ENCODE measurements at regions not wholly inside any gene's neighbourhood (a gene's known extent, or its start where the extent isn't known, plus 50 kb on each side); places are given as distances from the start of the nearest gene placed in this dataset.
"Not testable (repeated sequence)": the region's sequence is repeated elsewhere in the genome, so short reads cannot be mapped to it uniquely, and the experiment has no call there.

DNA sequence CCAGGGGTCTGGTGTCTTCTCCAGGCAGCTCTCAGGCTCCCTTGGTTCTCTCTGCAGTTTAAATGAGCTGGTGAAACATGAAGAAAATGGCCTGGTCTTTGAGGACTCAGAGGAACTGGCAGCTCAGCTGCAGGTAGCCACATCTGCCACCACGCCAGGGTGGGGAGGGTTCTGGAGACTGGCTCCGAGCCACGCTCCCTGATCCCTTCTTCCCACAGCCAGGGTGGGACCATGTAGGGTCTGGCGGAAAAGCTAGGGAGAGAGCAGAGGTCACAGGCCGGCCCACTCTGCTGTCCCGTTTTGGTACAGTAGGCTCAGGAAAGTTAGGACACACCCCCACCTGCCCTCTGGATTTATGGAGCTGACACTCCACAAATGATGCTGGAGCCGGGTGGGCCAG, 103.5 kb upstream of the CCZ1B start:
- not testable (repeated sequence) for H3K4me1 Mint-ChIP-seq (ENCODE audit: low read depth, unreplicated experiment); H3K9me3 ChIP-seq (ENCODE audit: insufficient read depth, low read depth, low read length); H3K9me3 Mint-ChIP-seq (ENCODE audit: unreplicated experiment); H3K4me2 ChIP-seq (ENCODE audit: low read length); H3K4me3 ChIP-seq (ENCODE audit: insufficient read depth, low read depth, low read length); H3K27me3 ChIP-seq (ENCODE audit: insufficient read depth, low read length); H3K79me2 ChIP-seq (ENCODE audit: insufficient read depth, low read length); H3K4me3 Mint-ChIP-seq (ENCODE audit: unreplicated experiment); DNase-seq (ENCODE audit: low read depth); FAIRE-seq; H3K27ac Mint-ChIP-seq (ENCODE audit: unreplicated experiment); H2AFZ ChIP-seq (ENCODE audit: low read depth, low read length); H4K20me1 ChIP-seq (ENCODE audit: insufficient read depth, low read length); H3K4me1 ChIP-seq (ENCODE audit: insufficient read depth, low read length); H3K9ac ChIP-seq (ENCODE audit: low read length); H3K27me3 Mint-ChIP-seq (ENCODE audit: low read depth, unreplicated experiment); H3K36me3 Mint-ChIP-seq (ENCODE audit: low read depth, unreplicated experiment); H3K27ac ChIP-seq (ENCODE audit: low read depth, low read length); H3K36me3 ChIP-seq (ENCODE audit: insufficient read depth, low read length)

GRCh38 chr7:6930081-6930635, 104.1 kb upstream of the CCZ1B start:
- not testable (repeated sequence) for H3K9me3 Mint-ChIP-seq (ENCODE audit: unreplicated experiment)
- peak overlapping the region; percentile 34 for H3K27ac Mint-ChIP-seq (ENCODE audit: unreplicated experiment)

GRCh38 chr7:6930787-6931186, 104.7 kb upstream of the CCZ1B start:
- not testable (repeated sequence) for H3K4me1 Mint-ChIP-seq (ENCODE audit: low read depth, unreplicated experiment); H3K79me2 ChIP-seq (ENCODE audit: insufficient read depth, low read length); H3K9me3 Mint-ChIP-seq (ENCODE audit: unreplicated experiment); H3K27me3 Mint-ChIP-seq (ENCODE audit: low read depth, unreplicated experiment); H3K36me3 ChIP-seq (ENCODE audit: insufficient read depth, low read length); H3K9ac ChIP-seq (ENCODE audit: low read length); H3K27me3 ChIP-seq (ENCODE audit: insufficient read depth, low read length); H2AFZ ChIP-seq (ENCODE audit: low read depth, low read length); H3K4me1 ChIP-seq (ENCODE audit: insufficient read depth, low read length); H3K27ac ChIP-seq (ENCODE audit: low read depth, low read length); H3K4me3 Mint-ChIP-seq (ENCODE audit: unreplicated experiment); FAIRE-seq; H4K20me1 ChIP-seq (ENCODE audit: insufficient read depth, low read length); H3K9me3 ChIP-seq (ENCODE audit: insufficient read depth, low read depth, low read length); H3K36me3 Mint-ChIP-seq (ENCODE audit: low read depth, unreplicated experiment); H3K4me3 ChIP-seq (ENCODE audit: insufficient read depth, low read depth, low read length); H3K27ac Mint-ChIP-seq (ENCODE audit: unreplicated experiment); DNase-seq (ENCODE audit: low read depth)
- H3K4me2 ChIP-seq (ENCODE audit: low read length) = peak overlapping the region; percentile 33
- TF ChIP-seq, protein P1, sequence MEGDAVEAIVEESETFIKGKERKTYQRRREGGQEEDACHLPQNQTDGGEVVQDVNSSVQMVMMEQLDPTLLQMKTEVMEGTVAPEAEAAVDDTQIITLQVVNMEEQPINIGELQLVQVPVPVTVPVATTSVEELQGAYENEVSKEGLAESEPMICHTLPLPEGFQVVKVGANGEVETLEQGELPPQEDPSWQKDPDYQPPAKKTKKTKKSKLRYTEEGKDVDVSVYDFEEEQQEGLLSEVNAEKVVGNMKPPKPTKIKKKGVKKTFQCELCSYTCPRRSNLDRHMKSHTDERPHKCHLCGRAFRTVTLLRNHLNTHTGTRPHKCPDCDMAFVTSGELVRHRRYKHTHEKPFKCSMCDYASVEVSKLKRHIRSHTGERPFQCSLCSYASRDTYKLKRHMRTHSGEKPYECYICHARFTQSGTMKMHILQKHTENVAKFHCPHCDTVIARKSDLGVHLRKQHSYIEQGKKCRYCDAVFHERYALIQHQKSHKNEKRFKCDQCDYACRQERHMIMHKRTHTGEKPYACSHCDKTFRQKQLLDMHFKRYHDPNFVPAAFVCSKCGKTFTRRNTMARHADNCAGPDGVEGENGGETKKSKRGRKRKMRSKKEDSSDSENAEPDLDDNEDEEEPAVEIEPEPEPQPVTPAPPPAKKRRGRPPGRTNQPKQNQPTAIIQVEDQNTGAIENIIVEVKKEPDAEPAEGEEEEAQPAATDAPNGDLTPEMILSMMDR (IDR thresholded peaks at IDR 0.05; ENCODE audit: insufficient read depth, low read depth, low read length) = peak; percentile 24

More at GRCh38 chr7:6930081-6930635, 104.1 kb upstream of the CCZ1B start:
- H4K20me1 ChIP-seq (ENCODE audit: insufficient read depth, low read length); H3K27me3 ChIP-seq (ENCODE audit: insufficient read depth, low read length); DNase-seq (ENCODE audit: low read depth); H3K79me2 ChIP-seq (ENCODE audit: insufficient read depth, low read length); H3K4me3 ChIP-seq (ENCODE audit: insufficient read depth, low read depth, low read length); H3K4me1 ChIP-seq (ENCODE audit: insufficient read depth, low read length); FAIRE-seq; H3K4me3 Mint-ChIP-seq (ENCODE audit: unreplicated experiment); H3K27me3 Mint-ChIP-seq (ENCODE audit: low read depth, unreplicated experiment); H3K9me3 ChIP-seq (ENCODE audit: insufficient read depth, low read depth, low read length); H3K36me3 ChIP-seq (ENCODE audit: insufficient read depth, low read length); H3K4me2 ChIP-seq (ENCODE audit: low read length); H3K27ac ChIP-seq (ENCODE audit: low read depth, low read length); H2AFZ ChIP-seq (ENCODE audit: low read depth, low read length); H3K36me3 Mint-ChIP-seq (ENCODE audit: low read depth, unreplicated experiment); H3K4me1 Mint-ChIP-seq (ENCODE audit: low read depth, unreplicated experiment); H3K9ac ChIP-seq (ENCODE audit: low read length): not testable (repeated sequence)

DNA sequence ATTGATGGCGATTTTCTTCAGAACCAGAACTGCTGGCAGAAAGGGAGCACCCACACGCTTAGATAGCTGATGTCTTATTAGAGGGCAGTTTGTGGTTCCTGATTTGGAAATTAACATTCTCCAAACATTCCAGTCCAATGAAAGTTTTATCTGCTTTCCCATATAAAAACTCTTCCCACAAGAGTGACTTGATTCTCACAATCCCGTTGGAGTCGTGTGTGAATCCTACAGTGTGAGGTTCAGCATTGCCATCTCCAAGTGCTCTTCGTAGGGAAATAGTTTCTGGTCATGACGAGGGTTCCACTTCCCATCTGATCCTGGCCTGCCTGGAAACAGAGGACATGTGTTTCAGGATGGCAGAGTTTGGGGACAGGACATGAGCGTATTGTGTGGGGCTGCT, 105.4 kb upstream of the CCZ1B start:
- H3K36me3 Mint-ChIP-seq (ENCODE audit: low read depth, unreplicated experiment); H3K27me3 ChIP-seq (ENCODE audit: insufficient read depth, low read length); H3K9me3 Mint-ChIP-seq (ENCODE audit: unreplicated experiment); H3K27me3 Mint-ChIP-seq (ENCODE audit: low read depth, unreplicated experiment); H3K27ac ChIP-seq (ENCODE audit: low read depth, low read length); H3K9me3 ChIP-seq (ENCODE audit: insufficient read depth, low read depth, low read length); H4K20me1 ChIP-seq (ENCODE audit: insufficient read depth, low read length); H3K79me2 ChIP-seq (ENCODE audit: insufficient read depth, low read length); H2AFZ ChIP-seq (ENCODE audit: low read depth, low read length); H3K4me2 ChIP-seq (ENCODE audit: low read length); H3K4me1 ChIP-seq (ENCODE audit: insufficient read depth, low read length); FAIRE-seq; H3K27ac Mint-ChIP-seq (ENCODE audit: unreplicated experiment); H3K36me3 ChIP-seq (ENCODE audit: insufficient read depth, low read length); H3K4me1 Mint-ChIP-seq (ENCODE audit: low read depth, unreplicated experiment); H3K4me3 ChIP-seq (ENCODE audit: insufficient read depth, low read depth, low read length); H3K9ac ChIP-seq (ENCODE audit: low read length); H3K4me3 Mint-ChIP-seq (ENCODE audit: unreplicated experiment): not testable (repeated sequence)
- DNase-seq (ENCODE audit: low read depth) = peak; percentile 5

DNA sequence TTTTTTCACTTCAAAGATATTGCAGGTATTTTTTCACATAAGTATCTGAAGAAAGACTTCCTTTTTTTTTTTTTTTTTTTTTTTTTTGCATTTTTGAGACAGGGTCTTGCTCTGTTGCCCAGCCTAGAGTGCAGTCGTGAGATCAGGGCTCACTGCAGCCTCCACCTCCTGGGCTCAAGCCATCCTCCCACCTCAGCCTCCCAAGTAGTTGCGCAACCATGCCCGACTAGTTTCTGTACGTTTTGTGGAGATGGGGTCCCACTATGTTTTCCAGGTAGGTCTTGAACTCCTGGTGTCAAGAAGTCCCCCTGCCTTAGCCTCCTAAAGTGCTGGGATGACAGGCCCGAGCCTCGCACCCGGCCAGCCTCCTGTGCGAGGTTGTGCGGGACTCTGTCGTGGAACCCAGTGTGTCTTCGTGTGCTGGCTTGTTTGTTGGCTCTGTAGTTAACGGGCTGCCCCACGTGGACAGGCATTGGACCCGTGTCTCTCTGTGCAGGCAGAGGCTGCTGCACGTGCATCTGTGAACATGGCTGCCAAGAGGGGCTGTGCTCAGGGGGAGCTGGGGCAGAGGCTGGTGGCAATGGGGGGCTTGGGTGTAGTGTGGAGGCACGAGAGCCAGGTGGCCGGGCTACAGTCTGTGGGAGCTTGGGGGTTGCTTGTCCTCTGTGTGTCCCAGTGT, 108.0 kb upstream of the CCZ1B start:
- not testable (repeated sequence) for H3K4me1 Mint-ChIP-seq (ENCODE audit: low read depth, unreplicated experiment); DNase-seq (ENCODE audit: low read depth); H3K27ac Mint-ChIP-seq (ENCODE audit: unreplicated experiment); H3K4me2 ChIP-seq (ENCODE audit: low read length); H4K20me1 ChIP-seq (ENCODE audit: insufficient read depth, low read length); H3K27ac ChIP-seq (ENCODE audit: low read depth, low read length); H3K79me2 ChIP-seq (ENCODE audit: insufficient read depth, low read length); H3K27me3 ChIP-seq (ENCODE audit: insufficient read depth, low read length); H3K9me3 ChIP-seq (ENCODE audit: insufficient read depth, low read depth, low read length); H3K4me1 ChIP-seq (ENCODE audit: insufficient read depth, low read length); H3K9me3 Mint-ChIP-seq (ENCODE audit: unreplicated experiment); H2AFZ ChIP-seq (ENCODE audit: low read depth, low read length); H3K27me3 Mint-ChIP-seq (ENCODE audit: low read depth, unreplicated experiment); H3K36me3 ChIP-seq (ENCODE audit: insufficient read depth, low read length); H3K4me3 ChIP-seq (ENCODE audit: insufficient read depth, low read depth, low read length); H3K9ac ChIP-seq (ENCODE audit: low read length); H3K4me3 Mint-ChIP-seq (ENCODE audit: unreplicated experiment); FAIRE-seq; H3K36me3 Mint-ChIP-seq (ENCODE audit: low read depth, unreplicated experiment)

Data from astrocyte (in vitro differentiated cells and primary cell).